GM13976 (cell line): ENCODE measurements at regions not wholly inside any gene's neighbourhood (a gene's known extent, or its start where the extent isn't known, plus 50 kb on each side); places are given as distances from the start of the nearest gene placed in this dataset.

Experiments used
- DNase-seq: peaks from one replicate; pipeline ENCODE4 v3.0.0; 2012; ENCODE audit warnings: low spot score
- in situ Hi-C: fragments of 300-500 bp; cut with MboI; formaldehyde crosslinking; loops from one replicate; pipeline ENCODE4 v1.12.0; 2022; ENCODE audit warnings: low sequenced_read_pairs, mixed read lengths, inconsistent platforms; ENCODE audit not compliant: unreplicated experiment
- TF ChIP-seq, protein P1 (sequence below): IDR thresholded peaks from 2 replicates; pipeline ENCODE4 v1.5.1; 2012; ENCODE audit warnings: borderline replicate concordance, mild to moderate bottlenecking; ENCODE audit not compliant: insufficient read depth; ENCODE audit errors: extremely low read depth, missing control alignments, control extremely low read depth

DNA sequence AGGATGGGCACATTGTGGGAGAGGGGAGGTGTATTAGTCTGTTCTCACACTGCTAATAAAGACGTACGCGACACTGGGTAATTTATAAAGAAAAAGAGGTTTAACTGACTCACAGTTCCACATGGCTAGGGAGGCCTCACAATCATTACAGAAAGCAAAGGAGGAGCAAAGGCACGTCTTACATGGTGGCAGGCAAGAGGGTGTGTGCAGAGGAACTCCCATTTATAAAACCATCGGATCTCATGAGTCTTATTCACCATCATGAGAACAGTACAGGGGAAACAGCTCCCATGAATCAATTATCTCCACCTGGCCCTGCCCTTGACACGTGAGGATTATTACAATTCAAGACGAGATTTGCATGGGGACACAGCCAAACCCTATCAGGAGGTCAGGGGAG lies 266.7 kb downstream of the HAUS1 start:
- TF ChIP-seq, protein P1, sequence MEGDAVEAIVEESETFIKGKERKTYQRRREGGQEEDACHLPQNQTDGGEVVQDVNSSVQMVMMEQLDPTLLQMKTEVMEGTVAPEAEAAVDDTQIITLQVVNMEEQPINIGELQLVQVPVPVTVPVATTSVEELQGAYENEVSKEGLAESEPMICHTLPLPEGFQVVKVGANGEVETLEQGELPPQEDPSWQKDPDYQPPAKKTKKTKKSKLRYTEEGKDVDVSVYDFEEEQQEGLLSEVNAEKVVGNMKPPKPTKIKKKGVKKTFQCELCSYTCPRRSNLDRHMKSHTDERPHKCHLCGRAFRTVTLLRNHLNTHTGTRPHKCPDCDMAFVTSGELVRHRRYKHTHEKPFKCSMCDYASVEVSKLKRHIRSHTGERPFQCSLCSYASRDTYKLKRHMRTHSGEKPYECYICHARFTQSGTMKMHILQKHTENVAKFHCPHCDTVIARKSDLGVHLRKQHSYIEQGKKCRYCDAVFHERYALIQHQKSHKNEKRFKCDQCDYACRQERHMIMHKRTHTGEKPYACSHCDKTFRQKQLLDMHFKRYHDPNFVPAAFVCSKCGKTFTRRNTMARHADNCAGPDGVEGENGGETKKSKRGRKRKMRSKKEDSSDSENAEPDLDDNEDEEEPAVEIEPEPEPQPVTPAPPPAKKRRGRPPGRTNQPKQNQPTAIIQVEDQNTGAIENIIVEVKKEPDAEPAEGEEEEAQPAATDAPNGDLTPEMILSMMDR: no peak
- no peak for DNase-seq
- in situ Hi-C loops: no loop called here

GRCh38 chr18:46372670-46373069 lies 268.5 kb downstream of the HAUS1 start:
- TF ChIP-seq, protein P1: no peak
- in situ Hi-C loops: no loop called here
- no peak for DNase-seq

DNA sequence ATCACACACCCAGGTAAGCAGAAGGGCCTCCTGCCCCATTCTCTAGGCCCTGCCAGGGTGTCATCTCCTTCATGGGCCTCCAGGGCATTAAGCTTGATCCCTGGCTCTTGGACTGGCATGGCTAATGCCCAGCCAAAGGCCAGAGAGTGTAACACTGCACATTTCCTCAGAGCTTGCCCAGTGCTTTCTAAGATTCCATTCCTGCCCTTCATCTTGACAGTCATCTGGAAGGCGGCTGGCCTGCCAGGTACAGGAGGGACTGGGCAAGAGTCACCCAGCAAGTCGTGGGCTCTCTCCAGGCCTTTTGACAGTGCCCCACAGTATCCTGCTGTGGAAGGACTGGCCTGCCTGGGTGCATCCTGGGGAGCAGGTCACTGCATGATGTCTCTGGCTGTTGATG lies 268.9 kb downstream of the HAUS1 start:
- in situ Hi-C loops: no loop called here
- DNase-seq: no peak
- TF ChIP-seq, protein P1: no peak

DNA sequence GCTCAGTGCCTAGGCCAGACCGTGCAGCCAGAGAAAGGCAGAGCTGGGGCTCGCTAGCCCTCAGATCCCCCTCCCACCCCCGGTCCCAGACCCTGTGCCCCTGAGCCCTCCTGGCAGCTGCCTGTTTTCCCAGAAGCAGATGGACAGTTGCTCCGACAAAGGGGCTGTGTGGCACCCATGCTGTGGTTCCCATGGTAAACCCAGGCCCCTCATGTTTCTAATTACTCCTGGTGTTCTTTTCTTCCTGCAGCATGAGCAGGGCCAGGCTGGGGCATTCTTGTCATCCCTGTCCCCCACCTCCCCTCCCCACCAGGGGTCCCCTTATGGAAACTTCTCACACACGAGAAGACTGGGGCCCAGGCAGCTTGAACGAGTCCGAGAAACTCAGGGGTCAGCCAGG lies 269.6 kb downstream of the HAUS1 start:
- TF ChIP-seq, protein P1: no peak
- in situ Hi-C loops: no loop called here
- no peak for DNase-seq

GRCh38 chr18:46374850-46375249 lies 270.7 kb downstream of the HAUS1 start:
- TF ChIP-seq, protein P1: no peak
- no peak for DNase-seq
- in situ Hi-C loops: no loop called here

DNA sequence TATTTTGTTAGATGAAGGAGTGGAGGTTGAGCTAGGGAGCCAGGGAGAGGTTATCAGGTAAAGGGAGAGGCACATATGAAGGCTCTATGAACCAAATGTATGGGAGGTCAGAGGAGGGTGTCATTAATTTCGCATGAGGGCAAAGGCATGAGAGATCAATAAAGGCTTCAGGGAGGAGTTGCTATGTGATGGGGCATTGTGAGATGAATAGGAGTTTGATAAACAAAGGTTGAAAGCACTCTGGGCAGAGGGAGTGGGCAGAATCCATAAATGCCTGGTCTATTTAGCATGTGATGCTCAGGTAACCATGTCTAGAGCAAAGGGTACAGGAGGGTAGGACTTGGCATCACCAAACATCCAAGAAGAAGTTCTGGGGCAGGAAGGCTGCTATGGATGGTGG lies 273.4 kb downstream of the HAUS1 start:
- TF ChIP-seq, protein P1: no peak
- no peak for DNase-seq
- in situ Hi-C loops: no loop called here
